ENCODE measurements at regions not wholly inside any gene's neighbourhood (a gene's known extent, or its start where the extent isn't known, plus 50 kb on each side); places are given as distances from the start of the nearest gene placed in this dataset.

GRCh38 chr2:123371535-123371934 is 653.6 kb upstream of the CNTNAP5 start:
- Mint-ChIP-seq H3K36me3 (ENCODE audit: insufficient read depth, unreplicated experiment) (no peaks in the 10 kb centered on the region), H3K4me1 (ENCODE audit: low read depth, unreplicated experiment) (no peaks in the 10 kb centered on the region), H3K27me3 (ENCODE audit: insufficient read depth, unreplicated experiment) (no peaks in the 10 kb centered on the region), H3K27ac (ENCODE audit: unreplicated experiment) (no peak overlapping the region), H3K9me3 (ENCODE audit: unreplicated experiment) (no peaks in the 10 kb centered on the region), H3K4me3 (ENCODE audit: unreplicated experiment) (no peak overlapping the region)
- Histone ChIP-seq H3K27me3 (replicated peaks; ENCODE audit: control insufficient read depth, insufficient read depth, low read length) (no peaks in the 10 kb centered on the region), H3K4me1 (no peaks in the 10 kb centered on the region), H3K9me3 (no peaks in the 10 kb centered on the region), H3K4me3 (ENCODE audit: low read depth, low read length) (no peak overlapping the region), H3K36me3 (ENCODE audit: control insufficient read depth, insufficient read depth, low read length) (no peaks in the 10 kb centered on the region)
- ChIA-PET CTCF (no interaction called here), POLR2A (no interaction called here)
- TF ChIP-seq CTCF (IDR thresholded peaks at IDR 0.05; ENCODE audit: insufficient read depth in 1 of 2, low read depth in 1 of 2, low read length in 1 of 2, severe bottlenecking in 1 of 2, unreplicated experiment in 1 of 2), result no peak
- BruUV-seq (replicated peaks), result no TSS peak
- no peak for DNase-seq
- intact Hi-C loops (cut with micrococcal nuclease; ENCODE audit: unreplicated experiment), result no loop called here

- H3K27me3 Mint-ChIP-seq (ENCODE audit: insufficient read depth, unreplicated experiment), result peaks cover 3% of the 10 kb centered on the region
Observed at GRCh38 chr2:123380370-123380935, 644.6 kb upstream of the CNTNAP5 start.

GRCh38 chr2:123415678-123416077 is 609.4 kb upstream of the CNTNAP5 start:
- H3K27ac Mint-ChIP-seq (ENCODE audit: unreplicated experiment), result no peak overlapping the region
- no peaks in the 10 kb centered on the region for H3K36me3 ChIP-seq (ENCODE audit: control insufficient read depth, insufficient read depth, low read length)
- DNase-seq, result no peak
- no peak for TF ChIP-seq CTCF (IDR thresholded peaks at IDR 0.05; ENCODE audit: insufficient read depth in 1 of 2, low read depth in 1 of 2, low read length in 1 of 2, severe bottlenecking in 1 of 2, unreplicated experiment in 1 of 2)
- H3K9me3 Mint-ChIP-seq (ENCODE audit: unreplicated experiment), result no peaks in the 10 kb centered on the region
- no peaks in the 10 kb centered on the region for H3K4me1 ChIP-seq
- no peaks in the 10 kb centered on the region for H3K9me3 ChIP-seq
- BruUV-seq (replicated peaks), result no TSS peak
- intact Hi-C loops (cut with micrococcal nuclease; ENCODE audit: unreplicated experiment), result no loop called here
- no peaks in the 10 kb centered on the region for H3K27me3 ChIP-seq (replicated peaks; ENCODE audit: control insufficient read depth, insufficient read depth, low read length)
- CTCF ChIA-PET, result no interaction called here
- H3K4me3 ChIP-seq (ENCODE audit: low read depth, low read length), result no peak overlapping the region
- no peaks in the 10 kb centered on the region for H3K36me3 Mint-ChIP-seq (ENCODE audit: insufficient read depth, unreplicated experiment)
- H3K27me3 Mint-ChIP-seq (ENCODE audit: insufficient read depth, unreplicated experiment), result no peaks in the 10 kb centered on the region
- no peaks in the 10 kb centered on the region for H3K4me1 Mint-ChIP-seq (ENCODE audit: low read depth, unreplicated experiment)
- no peak overlapping the region for H3K4me3 Mint-ChIP-seq (ENCODE audit: unreplicated experiment)
- POLR2A ChIA-PET, result no interaction called here

More at GRCh38 chr2:123380370-123380935, 644.6 kb upstream of the CNTNAP5 start:
- POLR2A ChIA-PET, result no interaction called here
- no peak for DNase-seq
- no TSS peak for BruUV-seq (replicated peaks)
- no peaks in the 10 kb centered on the region for H3K9me3 ChIP-seq
- H3K27me3 ChIP-seq (replicated peaks; ENCODE audit: control insufficient read depth, insufficient read depth, low read length), result no peaks in the 10 kb centered on the region
- H3K4me1 ChIP-seq, result no peaks in the 10 kb centered on the region
- Mint-ChIP-seq H3K4me1 (ENCODE audit: low read depth, unreplicated experiment) (no peaks in the 10 kb centered on the region), H3K36me3 (ENCODE audit: insufficient read depth, unreplicated experiment) (no peaks in the 10 kb centered on the region), H3K9me3 (ENCODE audit: unreplicated experiment) (no peaks in the 10 kb centered on the region), H3K27ac (ENCODE audit: unreplicated experiment) (no peak overlapping the region), H3K4me3 (ENCODE audit: unreplicated experiment) (no peak overlapping the region)
- intact Hi-C loops (cut with micrococcal nuclease; ENCODE audit: unreplicated experiment), result no loop called here
- no peaks in the 10 kb centered on the region for H3K36me3 ChIP-seq (ENCODE audit: control insufficient read depth, insufficient read depth, low read length)
- no peak overlapping the region for H3K4me3 ChIP-seq (ENCODE audit: low read depth, low read length)
- TF ChIP-seq CTCF (IDR thresholded peaks at IDR 0.05; ENCODE audit: insufficient read depth in 1 of 2, low read depth in 1 of 2, low read length in 1 of 2, severe bottlenecking in 1 of 2, unreplicated experiment in 1 of 2), result no peak
- CTCF ChIA-PET, result no interaction called here

All from Caco-2 (cell line).